Upper lobe of left lung (tissue), 6 donors: ENCODE measurements at regions not wholly inside any gene's neighbourhood (a gene's known extent, or its start where the extent isn't known, plus 50 kb on each side); places are given as distances from the start of the nearest gene placed in this dataset.

Experiments
- ATAC-seq, 2 donors: fragments of 200-7000 bp; cut with Tn5 transposase; one replicate each; pipeline ENCODE4 v1.9.1; 2022; ENCODE audit warnings: mild to moderate bottlenecking in 2 of 2, moderate library complexity in 2 of 2; ENCODE audit not compliant: low FRiP score in 2 of 2
- DNase-seq, 2 donors: peaks; one replicate each; pipeline ENCODE4 v3.0.0-alpha.2; 2019 to 2020
- H3K27ac ChIP-seq, 4 donors: fragments of 200-600 bp; sonication (generic); one replicate each; pipeline ENCODE4 v1.5.1; 2016 to 2019
- H3K27me3 ChIP-seq, 4 donors: fragments of 200-600 bp; sonication (generic); one replicate each; pipeline ENCODE4 v1.5.1; 2017 to 2019
- H3K36me3 ChIP-seq, 4 donors: fragments of 200-600 bp; sonication (generic); one replicate each; pipeline ENCODE4 v1.5.1; 2016 to 2019
- H3K4me1 ChIP-seq, 4 donors: fragments of 200-600 bp; sonication (generic); one replicate each; pipeline ENCODE4 v1.5.1; 2018 to 2019
- H3K4me3 ChIP-seq, 4 donors: fragments of 200-600 bp; sonication (generic); one replicate each; pipeline ENCODE4 v1.5.1; 2017 to 2019; ENCODE audit warnings: mild to moderate bottlenecking in 2 of 4, moderate library complexity in 1 of 4
- H3K9me3 ChIP-seq, 4 donors: fragments of 200-600 bp; sonication (generic); one replicate each; pipeline ENCODE4 v1.5.1; 2018 to 2019
- EP300 ChIP-seq, 4 donors: sonication (generic); formaldehyde crosslinking; IDR thresholded peaks; one replicate each; pipeline ENCODE4 v1.5.1; 2017; ENCODE audit warnings: antibody characterized with exemption in 4 of 4, control low read depth in 2 of 4
- POLR2A ChIP-seq, 4 donors: fragments of 450-650 bp; IDR thresholded peaks; one replicate each; pipeline ENCODE4 v1.5.1; 2016 to 2017; ENCODE audit warnings: antibody characterized with exemption in 4 of 4, mild to moderate bottlenecking in 2 of 4
- POLR2AphosphoS5 ChIP-seq, 2 donors: sonication (generic); formaldehyde crosslinking; IDR thresholded peaks; one replicate each; pipeline ENCODE4 v1.5.1; 2017; ENCODE audit warnings: antibody characterized with exemption in 2 of 2
- WGBS, 2 donors: methylation state at CpG; one replicate each; pipeline ENCODE4 v1.1.5; 2017 to 2018; 5-methylcytosine and 5-hydroxymethylcytosine counted together
- TF ChIP-seq, protein P1 (sequence below), 6 experiments: fragments of 450-650 bp in 4 of 6; fragments of 200-600 bp in 2 of 6; sonication (generic) in 2 of 6; IDR thresholded peaks; one replicate each; pipeline ENCODE4 v1.5.1; 2016 to 2019; ENCODE audit warnings: antibody characterized with exemption in 6 of 6
- donor health status: DM: no; HTN: no; CAD: no; lungs with moderate emphysema.
- donor health status: DM: no; HTN: yes; CAD: no; lungs with severe emphysema.

DNA sequence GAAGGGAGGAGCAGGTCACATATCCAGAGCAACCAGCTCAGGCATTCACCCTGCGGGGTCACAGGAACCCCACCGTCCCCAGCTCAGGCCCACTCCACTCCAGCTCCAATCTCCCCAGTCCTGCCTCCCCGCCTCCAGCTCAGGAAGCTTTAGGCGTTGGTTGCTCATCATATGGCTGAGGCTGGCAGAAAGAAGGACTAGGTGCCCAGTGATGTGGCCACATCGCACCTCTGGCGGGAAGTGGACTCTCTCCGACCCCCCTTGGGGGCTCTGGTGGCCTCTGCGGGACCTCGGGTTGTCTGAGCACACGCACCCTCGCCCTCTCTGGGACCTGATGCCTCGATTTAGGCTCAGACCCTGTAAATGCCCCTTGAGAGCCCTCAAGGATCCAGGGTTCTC lies 187.7 kb downstream of the ZFP36L2 start:
- 89 to 93% methylated on average over 8 of the region's 12 CpGs for WGBS, 2 donors
- no peaks in the 10 kb centered on the region for H3K27me3 ChIP-seq
- ATAC-seq (no peak), DNase-seq (no peak)
- TF ChIP-seq, protein P1, sequence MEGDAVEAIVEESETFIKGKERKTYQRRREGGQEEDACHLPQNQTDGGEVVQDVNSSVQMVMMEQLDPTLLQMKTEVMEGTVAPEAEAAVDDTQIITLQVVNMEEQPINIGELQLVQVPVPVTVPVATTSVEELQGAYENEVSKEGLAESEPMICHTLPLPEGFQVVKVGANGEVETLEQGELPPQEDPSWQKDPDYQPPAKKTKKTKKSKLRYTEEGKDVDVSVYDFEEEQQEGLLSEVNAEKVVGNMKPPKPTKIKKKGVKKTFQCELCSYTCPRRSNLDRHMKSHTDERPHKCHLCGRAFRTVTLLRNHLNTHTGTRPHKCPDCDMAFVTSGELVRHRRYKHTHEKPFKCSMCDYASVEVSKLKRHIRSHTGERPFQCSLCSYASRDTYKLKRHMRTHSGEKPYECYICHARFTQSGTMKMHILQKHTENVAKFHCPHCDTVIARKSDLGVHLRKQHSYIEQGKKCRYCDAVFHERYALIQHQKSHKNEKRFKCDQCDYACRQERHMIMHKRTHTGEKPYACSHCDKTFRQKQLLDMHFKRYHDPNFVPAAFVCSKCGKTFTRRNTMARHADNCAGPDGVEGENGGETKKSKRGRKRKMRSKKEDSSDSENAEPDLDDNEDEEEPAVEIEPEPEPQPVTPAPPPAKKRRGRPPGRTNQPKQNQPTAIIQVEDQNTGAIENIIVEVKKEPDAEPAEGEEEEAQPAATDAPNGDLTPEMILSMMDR (IDR thresholded peaks at IDR 0.05), result no peak
- TF ChIP-seq EP300 (IDR thresholded peaks at IDR 0.05), result no peak
- TF ChIP-seq POLR2AphosphoS5 (IDR thresholded peaks at IDR 0.05), result no peak
- TF ChIP-seq POLR2A (IDR thresholded peaks at IDR 0.05), result no peak
- H3K27ac ChIP-seq, result no peak overlapping the region
- no peaks in the 10 kb centered on the region for H3K36me3 ChIP-seq
- peaks cover 0 to 4% (median 0%) of the 10 kb centered on the region in 4 donors for H3K4me1 ChIP-seq
- H3K4me3 ChIP-seq, result no peak overlapping the region
- H3K9me3 ChIP-seq, result no peaks in the 10 kb centered on the region

DNA sequence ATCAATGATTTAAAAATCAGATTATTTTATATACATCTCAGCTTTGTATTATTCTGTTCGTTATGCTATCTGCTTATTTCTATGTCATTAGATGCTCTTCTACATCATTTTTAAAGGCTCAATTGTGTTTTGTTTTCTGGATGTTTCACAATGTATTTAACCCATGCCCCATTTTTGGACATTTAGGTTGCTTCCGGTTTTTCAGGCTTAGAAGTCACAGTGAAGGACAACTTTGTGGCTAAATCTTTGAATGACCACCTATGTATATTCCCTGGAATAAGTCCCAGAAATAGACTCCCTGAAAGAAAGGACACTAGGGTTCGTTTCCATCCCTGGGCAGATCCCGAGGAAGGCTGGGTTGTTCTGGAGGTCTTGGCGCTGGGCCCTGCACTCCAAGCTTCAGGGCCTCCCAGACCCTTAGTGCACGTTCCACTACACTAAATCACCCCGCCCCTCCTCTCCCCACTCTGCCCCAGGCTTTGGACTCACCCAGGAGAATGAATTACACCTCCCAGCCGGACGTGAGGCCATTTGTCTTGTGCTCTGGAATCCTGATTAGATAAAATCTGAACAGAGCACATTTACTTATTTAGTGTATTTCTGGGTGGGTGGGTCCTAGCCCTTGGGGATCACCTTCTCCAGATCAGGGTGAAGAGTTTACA lies 188.2 kb downstream of the ZFP36L2 start:
- ATAC-seq (no peak), DNase-seq (no peak)
- Histone ChIP-seq H3K9me3 (no peaks in the 10 kb centered on the region), H3K4me3 (no peak overlapping the region), H3K36me3 (no peaks in the 10 kb centered on the region), H3K27ac (no peak overlapping the region), H3K27me3 (no peaks in the 10 kb centered on the region), H3K4me1 (peaks cover 0 to 4% (median 0%) of the 10 kb centered on the region in 4 donors)
- TF ChIP-seq EP300 (IDR thresholded peaks at IDR 0.05) (no peak), POLR2AphosphoS5 (IDR thresholded peaks at IDR 0.05) (no peak), POLR2A (IDR thresholded peaks at IDR 0.05) (no peak)
- TF ChIP-seq, protein P1 (IDR thresholded peaks at IDR 0.05), result no peak
- 60 to 75% methylated on average over 9 of the region's 9 CpGs for WGBS, 2 donors

DNA sequence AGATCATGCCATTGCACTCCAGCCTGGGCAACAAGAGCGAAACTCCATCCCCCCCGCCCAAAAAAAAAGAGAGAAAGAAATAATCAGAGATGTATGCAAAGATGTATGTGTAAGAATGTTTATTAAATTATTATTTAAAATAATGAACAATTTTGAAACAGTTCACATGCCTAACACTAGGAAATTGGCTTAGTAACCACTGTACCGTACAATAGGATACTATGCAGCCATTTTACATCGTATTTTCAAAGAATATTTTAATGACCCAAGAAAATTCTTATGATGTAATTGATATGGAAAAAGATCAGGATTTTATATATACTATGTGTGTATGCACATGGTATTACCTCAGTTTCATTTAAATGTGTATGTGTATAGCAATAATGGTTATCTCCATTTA lies 190.5 kb downstream of the ZFP36L2 start:
- ATAC-seq, result no peak
- DNase-seq, result no peak
- no peaks in the 10 kb centered on the region for H3K36me3 ChIP-seq
- H3K4me1 ChIP-seq, result peaks cover 7 to 13% (median 7%) of the 10 kb centered on the region in 4 donors
- no peaks in the 10 kb centered on the region for H3K9me3 ChIP-seq
- TF ChIP-seq POLR2A (IDR thresholded peaks at IDR 0.05), result no peak
- TF ChIP-seq EP300 (IDR thresholded peaks at IDR 0.05), result no peak
- TF ChIP-seq POLR2AphosphoS5 (IDR thresholded peaks at IDR 0.05), result no peak
- TF ChIP-seq, protein P1 (IDR thresholded peaks at IDR 0.05), result no peak
- no peaks in the 10 kb centered on the region for H3K27me3 ChIP-seq
- WGBS, 2 donors, result 89 to 91% methylated on average over 4 of the region's 4 CpGs
- no peak overlapping the region for H3K4me3 ChIP-seq
- H3K27ac ChIP-seq, result no peak overlapping the region

DNA sequence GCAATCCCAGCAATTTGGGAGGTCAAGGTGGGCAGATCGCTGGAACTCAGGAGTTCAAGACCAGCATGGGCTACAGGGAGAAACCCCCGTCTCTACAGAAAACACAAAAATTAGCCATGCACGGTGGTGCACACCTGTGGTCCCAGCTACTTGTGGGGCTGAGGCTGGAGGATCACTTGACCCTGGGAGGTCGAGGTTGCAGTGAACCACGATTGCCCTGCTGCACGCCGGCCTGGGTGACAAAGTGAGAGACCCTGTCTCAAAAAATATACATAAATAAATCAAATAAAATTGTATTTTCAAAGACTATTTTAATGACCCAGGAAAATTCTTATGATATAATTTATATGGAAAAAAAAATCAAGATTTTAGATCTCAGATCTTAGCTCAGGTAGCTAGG lies 191.5 kb downstream of the ZFP36L2 start:
- WGBS, 2 donors, result 91 to 94% methylated on average over 7 of the region's 7 CpGs
- H3K4me1 ChIP-seq, result peaks cover 7 to 13% (median 7%) of the 10 kb centered on the region in 4 donors
- no peaks in the 10 kb centered on the region for H3K27me3 ChIP-seq
- H3K27ac ChIP-seq, result no peak overlapping the region
- TF ChIP-seq EP300 (IDR thresholded peaks at IDR 0.05) (no peak), POLR2AphosphoS5 (IDR thresholded peaks at IDR 0.05) (no peak), POLR2A (IDR thresholded peaks at IDR 0.05) (no peak)
- TF ChIP-seq, protein P1 (IDR thresholded peaks at IDR 0.05), result no peak
- DNase-seq (no peak), ATAC-seq (no peak)
- H3K36me3 ChIP-seq, result no peaks in the 10 kb centered on the region
- no peak overlapping the region for H3K4me3 ChIP-seq
- H3K9me3 ChIP-seq, result no peaks in the 10 kb centered on the region

DNA sequence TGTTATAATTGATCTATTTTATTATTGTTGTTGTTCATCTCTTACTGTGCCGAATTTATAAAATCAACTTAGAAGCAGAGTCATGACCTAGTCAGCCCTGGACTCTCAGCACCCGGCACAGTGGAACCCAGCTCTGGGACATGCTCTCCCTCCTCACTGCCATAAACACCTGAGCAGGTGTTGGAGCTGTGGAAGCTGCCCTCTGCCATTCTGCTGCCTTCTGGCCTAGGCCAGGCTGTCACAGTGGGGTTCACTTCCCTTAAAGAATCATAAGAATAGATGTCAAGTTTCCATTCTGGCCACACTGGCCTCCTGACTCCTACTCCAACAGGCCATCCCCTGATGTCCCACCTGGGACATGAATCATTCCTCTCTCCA lies 192.2 kb downstream of the ZFP36L2 start:
- ATAC-seq (no peak), DNase-seq (no peak)
- 98% methylated on average over 2 of the region's 2 CpGs for WGBS, 2 donors
- Histone ChIP-seq H3K9me3 (no peaks in the 10 kb centered on the region), H3K4me3 (no peak overlapping the region), H3K27ac (no peak overlapping the region), H3K4me1 (peaks cover 7 to 13% (median 7%) of the 10 kb centered on the region in 4 donors), H3K27me3 (no peaks in the 10 kb centered on the region), H3K36me3 (no peaks in the 10 kb centered on the region)
- TF ChIP-seq POLR2A (IDR thresholded peaks at IDR 0.05), result no peak
- TF ChIP-seq, protein P1 (IDR thresholded peaks at IDR 0.05), result no peak
- TF ChIP-seq POLR2AphosphoS5 (IDR thresholded peaks at IDR 0.05), result no peak
- TF ChIP-seq EP300 (IDR thresholded peaks at IDR 0.05), result no peak
